HepG2 (cell line): ENCODE measurements at regions not wholly inside any gene's neighbourhood (a gene's known extent, or its start where the extent isn't known, plus 50 kb on each side); places are given as distances from the start of the nearest gene placed in this dataset.

Source experiments
- ATF7 ChIP-seq, 2 experiments: fragments of 450-650 bp in 1 of 2; sonication (generic) in 1 of 2; formaldehyde crosslinking in 1 of 2; IDR thresholded peaks; 2 replicates each; pipeline versions ENCODE4 v1.4.0 to v1.6.1; 2016 to 2020; ENCODE audit warnings: antibody characterized with exemption in 1 of 2, mild to moderate bottlenecking in 1 of 2, missing genetic modification reagents in 1 of 2
- RBM39 ChIP-seq: fragments of 200-400 bp; formaldehyde crosslinking; IDR thresholded peaks from one replicate; pipeline ENCODE4 v1.6.1; 2018; ENCODE audit warnings: antibody characterized with exemption, mild to moderate bottlenecking, low read depth, low read length; ENCODE audit not compliant: poor library complexity, severe bottlenecking
- SCMH1 ChIP-seq: sonication (generic); formaldehyde crosslinking; IDR thresholded peaks from 2 replicates; pipeline ENCODE4 v1.9.0; 2021; ENCODE audit warnings: missing genetic modification reagents, mild to moderate bottlenecking, borderline replicate concordance
- ZNF333 ChIP-seq: sonication (generic); formaldehyde crosslinking; IDR thresholded peaks from 2 replicates; pipeline ENCODE4 v1.4.0; 2020; ENCODE audit warnings: mild to moderate bottlenecking, missing genetic modification reagents, borderline replicate concordance
- TF ChIP-seq, protein P1 (sequence below): sonication (generic); formaldehyde crosslinking; IDR thresholded peaks from 2 replicates; pipeline ENCODE4 v1.4.0; 2020; ENCODE audit warnings: mild to moderate bottlenecking, missing genetic modification reagents
- TF ChIP-seq, protein P2 (sequence below): IDR thresholded peaks from 2 replicates; pipeline ENCODE4 v1.6.1; 2016; ENCODE audit warnings: mild to moderate bottlenecking, missing biosample characterization, missing genetic modification reagents
- TF ChIP-seq, protein P3 (sequence below): sonication (generic); formaldehyde crosslinking; IDR thresholded peaks from 2 replicates; pipeline ENCODE4 v1.8.1; 2023; ENCODE audit warnings: mild to moderate bottlenecking, missing genetic modification reagents
- TF ChIP-seq, protein P4 (sequence below): sonication (generic); formaldehyde crosslinking; IDR thresholded peaks from 2 replicates; pipeline ENCODE4 v1.4.0; 2020; ENCODE audit warnings: missing genetic modification reagents
- TF ChIP-seq, protein P5 (sequence below): sonication (generic); formaldehyde crosslinking; IDR thresholded peaks from 2 replicates; pipeline ENCODE4 v1.4.0; 2020; ENCODE audit warnings: mild to moderate bottlenecking, missing genetic modification reagents
- TF ChIP-seq, protein P6 (sequence below): sonication (generic); formaldehyde crosslinking; IDR thresholded peaks from 2 replicates; pipeline ENCODE4 v1.9.0; 2021; ENCODE audit warnings: missing genetic modification reagents, borderline replicate concordance

DNA sequence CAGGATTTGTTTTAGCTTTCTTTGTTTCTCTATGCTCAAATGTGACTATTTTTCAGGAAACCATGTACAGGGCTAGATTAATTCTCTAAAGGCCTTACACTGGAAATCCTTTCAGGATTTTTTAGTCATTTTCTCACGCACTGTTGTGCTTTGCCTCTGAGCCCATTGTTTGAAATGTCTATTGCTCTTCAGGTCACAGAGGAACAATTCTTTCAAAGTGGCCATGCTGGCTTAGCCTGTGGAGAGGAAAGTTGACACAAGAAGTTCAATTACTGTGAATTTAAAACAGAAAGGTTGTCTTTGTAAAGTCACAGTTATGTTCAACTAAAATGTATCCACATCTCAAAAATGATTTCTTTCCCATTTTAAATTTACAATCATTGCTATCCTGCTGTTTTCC is 1071.7 kb upstream of the POT1 start (continued):
- TF ChIP-seq, protein P1, sequence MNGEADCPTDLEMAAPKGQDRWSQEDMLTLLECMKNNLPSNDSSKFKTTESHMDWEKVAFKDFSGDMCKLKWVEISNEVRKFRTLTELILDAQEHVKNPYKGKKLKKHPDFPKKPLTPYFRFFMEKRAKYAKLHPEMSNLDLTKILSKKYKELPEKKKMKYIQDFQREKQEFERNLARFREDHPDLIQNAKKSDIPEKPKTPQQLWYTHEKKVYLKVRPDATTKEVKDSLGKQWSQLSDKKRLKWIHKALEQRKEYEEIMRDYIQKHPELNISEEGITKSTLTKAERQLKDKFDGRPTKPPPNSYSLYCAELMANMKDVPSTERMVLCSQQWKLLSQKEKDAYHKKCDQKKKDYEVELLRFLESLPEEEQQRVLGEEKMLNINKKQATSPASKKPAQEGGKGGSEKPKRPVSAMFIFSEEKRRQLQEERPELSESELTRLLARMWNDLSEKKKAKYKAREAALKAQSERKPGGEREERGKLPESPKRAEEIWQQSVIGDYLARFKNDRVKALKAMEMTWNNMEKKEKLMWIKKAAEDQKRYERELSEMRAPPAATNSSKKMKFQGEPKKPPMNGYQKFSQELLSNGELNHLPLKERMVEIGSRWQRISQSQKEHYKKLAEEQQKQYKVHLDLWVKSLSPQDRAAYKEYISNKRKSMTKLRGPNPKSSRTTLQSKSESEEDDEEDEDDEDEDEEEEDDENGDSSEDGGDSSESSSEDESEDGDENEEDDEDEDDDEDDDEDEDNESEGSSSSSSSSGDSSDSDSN (CRISPR knock-in tag) = no peak
- TF ChIP-seq RBM39 = no peak
- TF ChIP-seq, protein P2, sequence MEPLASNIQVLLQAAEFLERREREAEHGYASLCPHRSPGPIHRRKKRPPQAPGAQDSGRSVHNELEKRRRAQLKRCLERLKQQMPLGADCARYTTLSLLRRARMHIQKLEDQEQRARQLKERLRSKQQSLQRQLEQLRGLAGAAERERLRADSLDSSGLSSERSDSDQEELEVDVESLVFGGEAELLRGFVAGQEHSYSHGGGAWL (CRISPR knock-in tag) = no peak
- TF ChIP-seq, protein P3, sequence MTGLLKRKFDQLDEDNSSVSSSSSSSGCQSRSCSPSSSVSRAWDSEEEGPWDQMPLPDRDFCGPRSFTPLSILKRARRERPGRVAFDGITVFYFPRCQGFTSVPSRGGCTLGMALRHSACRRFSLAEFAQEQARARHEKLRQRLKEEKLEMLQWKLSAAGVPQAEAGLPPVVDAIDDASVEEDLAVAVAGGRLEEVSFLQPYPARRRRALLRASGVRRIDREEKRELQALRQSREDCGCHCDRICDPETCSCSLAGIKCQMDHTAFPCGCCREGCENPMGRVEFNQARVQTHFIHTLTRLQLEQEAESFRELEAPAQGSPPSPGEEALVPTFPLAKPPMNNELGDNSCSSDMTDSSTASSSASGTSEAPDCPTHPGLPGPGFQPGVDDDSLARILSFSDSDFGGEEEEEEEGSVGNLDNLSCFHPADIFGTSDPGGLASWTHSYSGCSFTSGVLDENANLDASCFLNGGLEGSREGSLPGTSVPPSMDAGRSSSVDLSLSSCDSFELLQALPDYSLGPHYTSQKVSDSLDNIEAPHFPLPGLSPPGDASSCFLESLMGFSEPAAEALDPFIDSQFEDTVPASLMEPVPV = no peak
- TF ChIP-seq, protein P4, sequence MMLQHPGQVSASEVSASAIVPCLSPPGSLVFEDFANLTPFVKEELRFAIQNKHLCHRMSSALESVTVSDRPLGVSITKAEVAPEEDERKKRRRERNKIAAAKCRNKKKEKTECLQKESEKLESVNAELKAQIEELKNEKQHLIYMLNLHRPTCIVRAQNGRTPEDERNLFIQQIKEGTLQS (CRISPR knock-in tag) = no peak
- no peak for TF ChIP-seq ZNF333 (CRISPR knock-in tag)
- TF ChIP-seq, protein P5, sequence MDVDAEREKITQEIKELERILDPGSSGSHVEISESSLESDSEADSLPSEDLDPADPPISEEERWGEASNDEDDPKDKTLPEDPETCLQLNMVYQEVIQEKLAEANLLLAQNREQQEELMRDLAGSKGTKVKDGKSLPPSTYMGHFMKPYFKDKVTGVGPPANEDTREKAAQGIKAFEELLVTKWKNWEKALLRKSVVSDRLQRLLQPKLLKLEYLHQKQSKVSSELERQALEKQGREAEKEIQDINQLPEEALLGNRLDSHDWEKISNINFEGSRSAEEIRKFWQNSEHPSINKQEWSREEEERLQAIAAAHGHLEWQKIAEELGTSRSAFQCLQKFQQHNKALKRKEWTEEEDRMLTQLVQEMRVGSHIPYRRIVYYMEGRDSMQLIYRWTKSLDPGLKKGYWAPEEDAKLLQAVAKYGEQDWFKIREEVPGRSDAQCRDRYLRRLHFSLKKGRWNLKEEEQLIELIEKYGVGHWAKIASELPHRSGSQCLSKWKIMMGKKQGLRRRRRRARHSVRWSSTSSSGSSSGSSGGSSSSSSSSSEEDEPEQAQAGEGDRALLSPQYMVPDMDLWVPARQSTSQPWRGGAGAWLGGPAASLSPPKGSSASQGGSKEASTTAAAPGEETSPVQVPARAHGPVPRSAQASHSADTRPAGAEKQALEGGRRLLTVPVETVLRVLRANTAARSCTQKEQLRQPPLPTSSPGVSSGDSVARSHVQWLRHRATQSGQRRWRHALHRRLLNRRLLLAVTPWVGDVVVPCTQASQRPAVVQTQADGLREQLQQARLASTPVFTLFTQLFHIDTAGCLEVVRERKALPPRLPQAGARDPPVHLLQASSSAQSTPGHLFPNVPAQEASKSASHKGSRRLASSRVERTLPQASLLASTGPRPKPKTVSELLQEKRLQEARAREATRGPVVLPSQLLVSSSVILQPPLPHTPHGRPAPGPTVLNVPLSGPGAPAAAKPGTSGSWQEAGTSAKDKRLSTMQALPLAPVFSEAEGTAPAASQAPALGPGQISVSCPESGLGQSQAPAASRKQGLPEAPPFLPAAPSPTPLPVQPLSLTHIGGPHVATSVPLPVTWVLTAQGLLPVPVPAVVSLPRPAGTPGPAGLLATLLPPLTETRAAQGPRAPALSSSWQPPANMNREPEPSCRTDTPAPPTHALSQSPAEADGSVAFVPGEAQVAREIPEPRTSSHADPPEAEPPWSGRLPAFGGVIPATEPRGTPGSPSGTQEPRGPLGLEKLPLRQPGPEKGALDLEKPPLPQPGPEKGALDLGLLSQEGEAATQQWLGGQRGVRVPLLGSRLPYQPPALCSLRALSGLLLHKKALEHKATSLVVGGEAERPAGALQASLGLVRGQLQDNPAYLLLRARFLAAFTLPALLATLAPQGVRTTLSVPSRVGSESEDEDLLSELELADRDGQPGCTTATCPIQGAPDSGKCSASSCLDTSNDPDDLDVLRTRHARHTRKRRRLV (CRISPR knock-in tag) = no peak
- TF ChIP-seq SCMH1 (CRISPR knock-in tag) = no peak
- no peak for TF ChIP-seq ATF7 (IDR thresholded peaks at IDR 0.05)
- TF ChIP-seq ATF7 (CRISPR knock-in tag; IDR thresholded peaks at IDR 0.05) = no peak
- TF ChIP-seq, protein P6, sequence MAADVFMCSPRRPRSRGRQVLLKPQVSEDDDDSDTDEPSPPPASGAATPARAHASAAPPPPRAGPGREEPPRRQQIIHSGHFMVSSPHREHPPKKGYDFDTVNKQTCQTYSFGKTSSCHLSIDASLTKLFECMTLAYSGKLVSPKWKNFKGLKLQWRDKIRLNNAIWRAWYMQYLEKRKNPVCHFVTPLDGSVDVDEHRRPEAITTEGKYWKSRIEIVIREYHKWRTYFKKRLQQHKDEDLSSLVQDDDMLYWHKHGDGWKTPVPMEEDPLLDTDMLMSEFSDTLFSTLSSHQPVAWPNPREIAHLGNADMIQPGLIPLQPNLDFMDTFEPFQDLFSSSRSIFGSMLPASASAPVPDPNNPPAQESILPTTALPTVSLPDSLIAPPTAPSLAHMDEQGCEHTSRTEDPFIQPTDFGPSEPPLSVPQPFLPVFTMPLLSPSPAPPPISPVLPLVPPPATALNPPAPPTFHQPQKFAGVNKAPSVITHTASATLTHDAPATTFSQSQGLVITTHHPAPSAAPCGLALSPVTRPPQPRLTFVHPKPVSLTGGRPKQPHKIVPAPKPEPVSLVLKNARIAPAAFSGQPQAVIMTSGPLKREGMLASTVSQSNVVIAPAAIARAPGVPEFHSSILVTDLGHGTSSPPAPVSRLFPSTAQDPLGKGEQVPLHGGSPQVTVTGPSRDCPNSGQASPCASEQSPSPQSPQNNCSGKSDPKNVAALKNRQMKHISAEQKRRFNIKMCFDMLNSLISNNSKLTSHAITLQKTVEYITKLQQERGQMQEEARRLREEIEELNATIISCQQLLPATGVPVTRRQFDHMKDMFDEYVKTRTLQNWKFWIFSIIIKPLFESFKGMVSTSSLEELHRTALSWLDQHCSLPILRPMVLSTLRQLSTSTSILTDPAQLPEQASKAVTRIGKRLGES (CRISPR knock-in tag) = no peak
